GM12874 (cell line): ENCODE measurements at regions not wholly inside any gene's neighbourhood (a gene's known extent, or its start where the extent isn't known, plus 50 kb on each side); places are given as distances from the start of the nearest gene placed in this dataset.

Experiments
- TF ChIP-seq, protein P1 (sequence below): IDR thresholded peaks from 2 replicates; pipeline ENCODE4 v1.5.1; 2011; ENCODE audit warnings: low read depth, mild to moderate bottlenecking, control low read depth, low read length, moderate library complexity; ENCODE audit not compliant: insufficient read depth

DNA sequence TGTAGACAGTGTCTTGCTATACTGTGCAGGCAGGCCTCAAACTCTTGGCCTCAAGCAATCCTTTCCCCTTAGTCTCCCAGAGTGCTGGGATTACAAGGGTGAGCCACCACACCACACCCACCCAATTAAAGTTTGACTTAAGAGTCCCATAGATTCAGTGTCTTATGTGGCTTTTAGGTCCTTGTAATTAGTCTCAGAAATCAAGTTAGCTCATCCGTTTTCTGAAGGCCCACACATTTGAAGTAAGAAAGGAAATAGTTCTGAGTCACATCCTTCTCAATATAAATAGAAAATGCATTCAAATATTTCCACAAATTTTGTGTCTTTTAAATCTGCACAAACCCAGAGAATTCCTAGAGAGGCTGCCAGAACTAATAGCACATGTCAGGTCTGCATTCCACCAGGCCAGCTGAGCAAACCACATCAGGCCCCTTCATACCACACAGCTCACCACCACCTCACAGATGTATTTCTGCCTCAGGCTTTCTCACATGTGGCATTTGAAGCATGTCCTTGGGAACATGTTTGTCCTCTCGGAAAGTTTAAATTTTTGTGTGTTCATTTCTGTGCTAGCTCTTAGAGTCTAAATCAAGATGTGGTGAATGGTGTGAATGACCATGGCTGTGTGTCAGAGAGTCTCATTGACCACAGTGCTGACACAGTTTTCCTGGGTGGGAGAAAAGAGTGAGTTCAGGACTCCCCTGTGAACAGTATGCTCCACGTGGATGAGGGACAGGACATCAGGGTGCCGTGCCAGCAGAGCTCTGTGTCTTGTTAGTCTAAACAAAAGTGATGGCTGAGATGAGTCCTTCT lies 148.4 kb upstream of the USP9Y start:
- TF ChIP-seq, protein P1, sequence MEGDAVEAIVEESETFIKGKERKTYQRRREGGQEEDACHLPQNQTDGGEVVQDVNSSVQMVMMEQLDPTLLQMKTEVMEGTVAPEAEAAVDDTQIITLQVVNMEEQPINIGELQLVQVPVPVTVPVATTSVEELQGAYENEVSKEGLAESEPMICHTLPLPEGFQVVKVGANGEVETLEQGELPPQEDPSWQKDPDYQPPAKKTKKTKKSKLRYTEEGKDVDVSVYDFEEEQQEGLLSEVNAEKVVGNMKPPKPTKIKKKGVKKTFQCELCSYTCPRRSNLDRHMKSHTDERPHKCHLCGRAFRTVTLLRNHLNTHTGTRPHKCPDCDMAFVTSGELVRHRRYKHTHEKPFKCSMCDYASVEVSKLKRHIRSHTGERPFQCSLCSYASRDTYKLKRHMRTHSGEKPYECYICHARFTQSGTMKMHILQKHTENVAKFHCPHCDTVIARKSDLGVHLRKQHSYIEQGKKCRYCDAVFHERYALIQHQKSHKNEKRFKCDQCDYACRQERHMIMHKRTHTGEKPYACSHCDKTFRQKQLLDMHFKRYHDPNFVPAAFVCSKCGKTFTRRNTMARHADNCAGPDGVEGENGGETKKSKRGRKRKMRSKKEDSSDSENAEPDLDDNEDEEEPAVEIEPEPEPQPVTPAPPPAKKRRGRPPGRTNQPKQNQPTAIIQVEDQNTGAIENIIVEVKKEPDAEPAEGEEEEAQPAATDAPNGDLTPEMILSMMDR, result no peak

DNA sequence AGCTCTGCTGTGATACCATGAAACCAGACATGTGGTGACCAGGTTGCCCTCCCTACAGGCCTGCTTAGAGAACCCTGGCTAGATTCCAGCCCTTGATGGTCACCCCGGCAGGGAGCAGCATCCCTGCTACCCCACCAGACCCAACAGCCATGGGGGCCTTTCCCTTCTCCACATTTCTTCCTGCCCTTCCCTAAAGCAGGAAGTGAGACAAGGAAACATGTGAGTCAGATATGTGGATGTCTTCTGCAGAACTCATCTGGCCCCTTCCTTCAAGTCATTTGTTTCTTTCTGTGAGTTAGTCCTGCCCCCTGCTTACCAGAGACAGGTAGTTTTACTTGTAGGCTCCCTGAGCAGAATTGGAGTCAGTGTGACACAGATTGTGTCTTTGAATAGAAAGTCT lies 147.1 kb upstream of the USP9Y start:
- TF ChIP-seq, protein P1, result no peak

DNA sequence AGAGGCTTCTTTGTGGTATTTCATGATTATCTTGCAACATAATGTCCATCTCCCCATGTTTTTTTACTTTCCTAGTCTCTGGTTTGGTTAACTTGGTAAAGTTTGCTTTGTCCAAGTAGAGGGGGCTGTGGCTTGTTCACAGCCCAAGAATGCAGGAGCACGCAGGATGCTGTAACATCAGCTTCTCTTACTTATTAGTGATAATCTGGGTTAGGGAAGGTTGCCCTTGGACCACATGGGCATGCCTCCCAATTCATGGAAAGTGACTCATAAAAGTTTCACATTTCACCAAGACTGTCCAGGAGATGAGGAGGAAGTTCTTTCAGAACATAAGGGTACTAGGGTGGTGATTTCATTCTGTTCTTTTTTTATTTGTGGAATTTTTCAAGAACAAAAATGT lies 146.0 kb upstream of the USP9Y start:
- TF ChIP-seq, protein P1, result no peak

DNA sequence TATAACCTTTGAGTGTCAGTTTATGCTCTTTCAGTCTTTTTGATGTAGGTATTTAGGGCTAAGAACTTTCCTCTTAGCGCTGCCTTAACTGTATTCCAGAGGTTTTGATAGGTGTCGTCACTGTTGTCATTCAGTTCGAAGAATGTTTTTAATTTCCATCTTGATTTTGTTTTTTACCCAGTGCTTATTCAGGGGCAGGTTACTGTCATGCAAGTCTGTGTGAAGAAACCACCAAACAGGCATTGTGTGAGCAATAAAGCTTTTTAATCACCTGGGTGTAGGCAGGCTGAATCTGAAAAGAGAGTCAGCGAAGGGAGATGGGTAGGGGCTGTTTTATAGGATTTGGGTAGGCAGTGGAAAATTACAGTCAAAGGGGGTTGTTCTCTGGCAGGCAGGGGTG lies 142.0 kb upstream of the USP9Y start:
- TF ChIP-seq, protein P1, result no peak

DNA sequence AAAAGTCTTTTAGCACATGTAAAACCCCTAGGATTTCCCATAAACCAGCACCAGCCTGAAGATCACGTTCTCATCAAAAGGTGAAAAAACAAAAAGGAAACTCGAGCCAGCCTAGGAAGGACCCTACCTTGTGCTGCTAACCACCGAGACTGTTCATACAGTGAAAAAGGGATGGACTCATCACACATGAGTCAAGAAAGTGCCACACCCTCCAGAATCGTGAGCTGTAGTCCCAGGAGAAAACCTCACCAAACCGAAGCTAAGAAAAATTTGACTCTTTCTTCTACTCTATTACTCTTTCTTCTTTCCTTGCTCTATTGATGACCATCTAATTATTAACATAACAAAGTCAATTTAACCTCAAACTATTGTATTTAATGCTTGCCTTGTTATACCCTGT lies 124.8 kb upstream of the USP9Y start:
- TF ChIP-seq, protein P1, result no peak

DNA sequence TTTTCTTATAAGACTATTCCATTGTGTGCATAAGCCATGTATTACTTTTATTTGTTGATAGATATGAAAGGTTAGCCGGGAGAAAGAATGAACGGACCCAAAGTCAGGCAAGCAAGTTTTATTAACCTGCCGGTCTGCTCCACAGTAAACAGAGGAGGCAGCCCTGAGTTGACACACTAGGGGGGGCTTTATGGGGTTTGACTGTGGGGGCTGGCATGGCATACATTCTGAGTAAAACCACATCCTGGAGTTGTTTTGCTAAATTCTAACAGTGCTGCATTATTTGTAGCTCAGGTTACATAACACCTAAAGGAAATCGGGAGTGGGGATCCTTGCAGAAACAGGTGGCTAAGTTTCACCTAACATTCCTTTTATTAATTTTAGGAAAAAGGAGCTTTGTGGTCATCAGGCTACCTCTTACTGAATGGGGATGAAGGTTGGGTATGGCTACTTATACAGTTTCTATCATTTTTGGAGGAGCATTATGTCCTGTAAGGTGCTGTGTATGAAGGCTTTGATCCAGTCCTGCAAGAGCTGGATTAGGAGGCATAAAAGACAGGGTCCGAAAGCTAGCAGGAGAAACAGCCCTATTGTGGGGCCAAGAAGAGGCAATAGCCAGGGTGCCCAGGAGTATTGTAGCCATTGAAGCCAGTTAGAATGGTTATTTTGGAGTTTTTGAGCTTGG lies 107.4 kb upstream of the USP9Y start:
- TF ChIP-seq, protein P1, result no peak

DNA sequence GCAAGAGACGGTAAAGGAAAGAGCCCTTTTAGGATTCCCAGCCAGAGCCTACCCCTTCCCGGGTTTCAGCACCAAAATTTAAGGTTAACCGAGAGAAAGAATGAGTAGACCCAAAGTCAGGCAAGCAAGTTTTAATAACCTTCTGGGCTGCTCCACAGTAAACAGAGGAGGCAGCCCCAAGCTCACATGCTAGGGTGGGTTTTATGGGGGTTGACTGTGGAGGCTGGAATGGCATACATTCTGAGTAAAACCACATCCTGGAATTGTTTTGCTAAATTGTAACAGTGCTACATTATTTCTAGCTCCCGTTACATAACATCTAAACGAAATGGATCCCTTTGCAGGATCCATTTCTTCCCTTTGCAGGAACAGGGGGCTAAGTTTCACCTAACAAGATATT lies 102.2 kb upstream of the USP9Y start:
- TF ChIP-seq, protein P1, result no peak
